GM21786 (cell line): ENCODE measurements at regions not wholly inside any gene's neighbourhood (a gene's known extent, or its start where the extent isn't known, plus 50 kb on each side); places are given as distances from the start of the nearest gene placed in this dataset.

ENCODE experiments used
- ATAC-seq: cut with Tn5 transposase; IDR thresholded peaks from one replicate; pipeline ENCODE4 v1.9.1; 2021; ENCODE audit not compliant: unreplicated experiment

GRCh38 chr14:22008766-22009165 is 335.1 kb upstream of the OR4E1 start:
- no peak for ATAC-seq

GRCh38 chr14:22007784-22008412 is 334.3 kb upstream of the OR4E1 start:
- ATAC-seq = no peak

GRCh38 chr14:22007363-22007762 is 333.7 kb upstream of the OR4E1 start:
- no peak for ATAC-seq

GRCh38 chr14:22003461-22003860 is 329.8 kb upstream of the OR4E1 start:
- ATAC-seq = no peak

GRCh38 chr14:22002860-22003284 is 329.3 kb upstream of the OR4E1 start:
- no peak for ATAC-seq

GRCh38 chr14:21999402-21999801 is 325.8 kb upstream of the OR4E1 start:
- no peak for ATAC-seq

GRCh38 chr14:21997300-21997699 is 323.7 kb upstream of the OR4E1 start:
- no peak for ATAC-seq

GRCh38 chr14:21995332-21995731 is 321.7 kb upstream of the OR4E1 start:
- no peak for ATAC-seq

- no peak for ATAC-seq
These were observed 320.2 kb upstream of the OR4E1 start for GRCh38 chr14:21993837-21994236.

- no peak for ATAC-seq
These were observed 319.5 kb upstream of the OR4E1 start for GRCh38 chr14:21993070-21993469.

- no peak for ATAC-seq
These were observed 317.5 kb upstream of the OR4E1 start for GRCh38 chr14:21991130-21991529.

GRCh38 chr14:21990116-21990515 is 316.5 kb upstream of the OR4E1 start:
- ATAC-seq = no peak

- no peak for ATAC-seq
These were observed 315.5 kb upstream of the OR4E1 start for GRCh38 chr14:21989090-21989489.

- ATAC-seq = no peak
These were observed 314.8 kb upstream of the OR4E1 start for GRCh38 chr14:21988413-21988812.

GRCh38 chr14:21987937-21988336 is 314.3 kb upstream of the OR4E1 start:
- no peak for ATAC-seq

GRCh38 chr14:21985081-21985480 is 311.5 kb upstream of the OR4E1 start:
- ATAC-seq = no peak

GRCh38 chr14:21978999-21979314 is 305.3 kb upstream of the OR4E1 start:
- no peak for ATAC-seq

GRCh38 chr14:21978184-21978998 is 304.8 kb upstream of the OR4E1 start:
- peak; percentile 52 for ATAC-seq

GRCh38 chr14:21974741-21975140 is 301.1 kb upstream of the OR4E1 start:
- ATAC-seq = no peak

- no peak for ATAC-seq
These were observed 291.4 kb upstream of the OR4E1 start for GRCh38 chr14:21965042-21965441.

- ATAC-seq = no peak
These were observed 290.6 kb upstream of the OR4E1 start for GRCh38 chr14:21964180-21964579.

- ATAC-seq = no peak
These were observed 287.0 kb upstream of the OR4E1 start for GRCh38 chr14:21960636-21961035.

GRCh38 chr14:21941885-21942284 is 268.3 kb upstream of the OR4E1 start:
- no peak for ATAC-seq
